ENCODE measurements at regions not wholly inside any gene's neighbourhood (a gene's known extent, or its start where the extent isn't known, plus 50 kb on each side); places are given as distances from the start of the nearest gene placed in this dataset.

- no peak for TF ChIP-seq CTCF (conservative IDR thresholded peaks at IDR 0.05; ENCODE audit: low read depth, low read length)
- H3K4me3 ChIP-seq (ENCODE audit: low read depth, low read length), result no peak overlapping the region
- no peak for DNase-seq (ENCODE audit: low read depth)
Measured at GRCh38 chr20:50335105-50335504, 144.5 kb downstream of the CEBPB start.

- TF ChIP-seq CTCF (conservative IDR thresholded peaks at IDR 0.05; ENCODE audit: low read depth, low read length), result no peak
- H3K4me3 ChIP-seq (ENCODE audit: low read depth, low read length), result no peak overlapping the region
- no peak for DNase-seq (ENCODE audit: low read depth)
Measured at GRCh38 chr20:50335866-50336265, 145.2 kb downstream of the CEBPB start.

GRCh38 chr20:50336661-50337060 lies 146.0 kb downstream of the CEBPB start:
- H3K4me3 ChIP-seq (ENCODE audit: low read depth, low read length), result no peak overlapping the region
- TF ChIP-seq CTCF (conservative IDR thresholded peaks at IDR 0.05; ENCODE audit: low read depth, low read length), result no peak
- DNase-seq (ENCODE audit: low read depth), result no peak

GRCh38 chr20:50337521-50338466 lies 147.2 kb downstream of the CEBPB start:
- no peak for TF ChIP-seq CTCF (conservative IDR thresholded peaks at IDR 0.05; ENCODE audit: low read depth, low read length)
- H3K4me3 ChIP-seq (ENCODE audit: low read depth, low read length), result no peak overlapping the region
- DNase-seq (ENCODE audit: low read depth), result no peak

- H3K4me3 ChIP-seq (ENCODE audit: low read depth, low read length), result no peak overlapping the region
- no peak for TF ChIP-seq CTCF (conservative IDR thresholded peaks at IDR 0.05; ENCODE audit: low read depth, low read length)
- DNase-seq (ENCODE audit: low read depth), result no peak
Measured at GRCh38 chr20:50338479-50339391, 148.1 kb downstream of the CEBPB start.

GRCh38 chr20:50339466-50339901 lies 148.9 kb downstream of the CEBPB start:
- DNase-seq (ENCODE audit: low read depth), result no peak
- TF ChIP-seq CTCF (conservative IDR thresholded peaks at IDR 0.05; ENCODE audit: low read depth, low read length), result no peak
- no peak overlapping the region for H3K4me3 ChIP-seq (ENCODE audit: low read depth, low read length)
